Kidney epithelial cell (primary cell): ENCODE measurements at regions not wholly inside any gene's neighbourhood (a gene's known extent, or its start where the extent isn't known, plus 50 kb on each side); places are given as distances from the start of the nearest gene placed in this dataset.

Experiments used
- DNase-seq: peaks from one replicate; pipeline ENCODE4 v3.0.0-alpha.2; 2010; ENCODE audit warnings: low read depth
- H3K27me3 ChIP-seq: 2 replicates; pipeline ENCODE4 v1.6.0; 2011; ENCODE audit warnings: low read length; ENCODE audit not compliant: control insufficient read depth, insufficient read depth
- H3K36me3 ChIP-seq: 2 replicates; pipeline ENCODE4 v1.5.1; 2011; ENCODE audit warnings: low read length; ENCODE audit not compliant: control insufficient read depth, insufficient read depth
- H3K4me3 ChIP-seq: 2 replicates; pipeline ENCODE4 v1.5.1; 2011; ENCODE audit warnings: low read depth, mild to moderate bottlenecking, control low read depth, low read length
- TF ChIP-seq, protein P1 (sequence below): IDR thresholded peaks from 2 replicates; pipeline ENCODE4 v1.5.1; 2011; ENCODE audit warnings: mild to moderate bottlenecking, moderate library complexity, low read length, control low read depth, inconsistent platforms; ENCODE audit not compliant: insufficient read depth, poor library complexity, severe bottlenecking

GRCh38 chr4:12979797-12980196, 504.3 kb downstream of the RAB28 start:
- H3K36me3 ChIP-seq = no peaks in the 10 kb centered on the region
- no peak overlapping the region for H3K4me3 ChIP-seq
- no peaks in the 10 kb centered on the region for H3K27me3 ChIP-seq
- TF ChIP-seq, protein P1, sequence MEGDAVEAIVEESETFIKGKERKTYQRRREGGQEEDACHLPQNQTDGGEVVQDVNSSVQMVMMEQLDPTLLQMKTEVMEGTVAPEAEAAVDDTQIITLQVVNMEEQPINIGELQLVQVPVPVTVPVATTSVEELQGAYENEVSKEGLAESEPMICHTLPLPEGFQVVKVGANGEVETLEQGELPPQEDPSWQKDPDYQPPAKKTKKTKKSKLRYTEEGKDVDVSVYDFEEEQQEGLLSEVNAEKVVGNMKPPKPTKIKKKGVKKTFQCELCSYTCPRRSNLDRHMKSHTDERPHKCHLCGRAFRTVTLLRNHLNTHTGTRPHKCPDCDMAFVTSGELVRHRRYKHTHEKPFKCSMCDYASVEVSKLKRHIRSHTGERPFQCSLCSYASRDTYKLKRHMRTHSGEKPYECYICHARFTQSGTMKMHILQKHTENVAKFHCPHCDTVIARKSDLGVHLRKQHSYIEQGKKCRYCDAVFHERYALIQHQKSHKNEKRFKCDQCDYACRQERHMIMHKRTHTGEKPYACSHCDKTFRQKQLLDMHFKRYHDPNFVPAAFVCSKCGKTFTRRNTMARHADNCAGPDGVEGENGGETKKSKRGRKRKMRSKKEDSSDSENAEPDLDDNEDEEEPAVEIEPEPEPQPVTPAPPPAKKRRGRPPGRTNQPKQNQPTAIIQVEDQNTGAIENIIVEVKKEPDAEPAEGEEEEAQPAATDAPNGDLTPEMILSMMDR = no peak
- no peak for DNase-seq

- no peak for DNase-seq
- no peak overlapping the region for H3K4me3 ChIP-seq
- TF ChIP-seq, protein P1 = no peak
- H3K36me3 ChIP-seq = no peaks in the 10 kb centered on the region
- no peaks in the 10 kb centered on the region for H3K27me3 ChIP-seq
Observed at GRCh38 chr4:12978310-12978709, 505.8 kb downstream of the RAB28 start.

DNA sequence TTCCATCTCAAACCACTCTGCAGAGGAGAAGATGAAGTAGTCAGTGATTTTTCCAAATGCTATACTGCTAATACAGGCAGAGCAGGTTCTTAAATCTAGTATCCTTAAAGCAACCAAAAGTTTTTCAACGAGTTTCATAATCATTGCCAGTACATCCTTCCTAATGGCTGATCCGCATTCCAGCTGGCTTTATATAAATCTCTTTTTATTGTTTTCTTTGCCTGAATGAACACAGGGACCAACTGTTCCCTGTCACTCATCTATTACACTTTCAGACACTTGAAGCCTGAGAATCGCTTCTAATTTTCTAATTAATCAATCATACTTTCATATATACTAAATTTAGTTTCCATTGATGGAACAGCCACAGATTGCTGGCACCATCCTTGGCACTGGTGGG, 508.6 kb downstream of the RAB28 start:
- TF ChIP-seq, protein P1 = no peak
- Histone ChIP-seq H3K27me3 (no peaks in the 10 kb centered on the region), H3K36me3 (no peaks in the 10 kb centered on the region), H3K4me3 (no peak overlapping the region)
- no peak for DNase-seq

DNA sequence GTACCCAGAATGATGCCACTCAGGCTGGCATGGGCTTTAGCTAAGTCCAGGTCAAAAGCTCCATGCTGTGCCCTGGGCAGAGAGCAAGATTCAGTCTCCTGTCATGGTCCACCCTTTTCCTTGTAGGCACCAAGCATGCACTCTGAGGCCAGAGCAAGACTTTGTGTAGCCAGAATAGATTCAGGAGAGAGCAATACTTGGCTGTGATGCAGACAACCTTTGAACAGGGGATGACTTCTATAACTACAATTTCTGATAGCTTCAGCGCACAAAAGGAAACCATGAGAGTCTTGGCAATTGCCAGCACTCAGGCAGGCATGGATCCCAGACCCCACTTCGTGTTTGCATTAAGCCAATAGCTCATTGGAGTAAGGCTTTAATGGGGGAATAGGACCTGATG, 510.6 kb downstream of the RAB28 start:
- Histone ChIP-seq H3K4me3 (no peak overlapping the region), H3K27me3 (no peaks in the 10 kb centered on the region), H3K36me3 (no peaks in the 10 kb centered on the region)
- TF ChIP-seq, protein P1 = no peak
- DNase-seq = no peak

DNA sequence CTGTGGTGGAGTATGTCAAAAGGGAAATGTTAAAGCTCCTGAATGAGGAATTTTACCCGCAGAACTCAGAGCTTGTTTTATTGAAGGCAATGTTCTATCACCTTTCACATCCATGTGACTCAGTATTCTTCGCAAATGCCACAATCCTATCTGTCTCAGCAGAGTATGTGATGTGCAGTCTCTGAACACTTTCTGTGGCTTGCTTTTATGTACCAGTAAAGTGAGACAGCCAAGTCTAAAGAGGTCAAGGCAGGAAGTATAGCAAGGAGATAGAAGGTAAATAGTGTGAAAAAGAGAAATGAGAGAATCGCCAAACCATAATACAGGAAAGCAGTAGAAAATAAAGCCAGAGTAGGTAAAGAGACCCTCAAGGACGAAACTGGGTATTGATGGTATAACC, 515.8 kb downstream of the RAB28 start:
- DNase-seq = no peak
- no peaks in the 10 kb centered on the region for H3K36me3 ChIP-seq
- no peaks in the 10 kb centered on the region for H3K27me3 ChIP-seq
- no peak overlapping the region for H3K4me3 ChIP-seq
- TF ChIP-seq, protein P1 = no peak

DNA sequence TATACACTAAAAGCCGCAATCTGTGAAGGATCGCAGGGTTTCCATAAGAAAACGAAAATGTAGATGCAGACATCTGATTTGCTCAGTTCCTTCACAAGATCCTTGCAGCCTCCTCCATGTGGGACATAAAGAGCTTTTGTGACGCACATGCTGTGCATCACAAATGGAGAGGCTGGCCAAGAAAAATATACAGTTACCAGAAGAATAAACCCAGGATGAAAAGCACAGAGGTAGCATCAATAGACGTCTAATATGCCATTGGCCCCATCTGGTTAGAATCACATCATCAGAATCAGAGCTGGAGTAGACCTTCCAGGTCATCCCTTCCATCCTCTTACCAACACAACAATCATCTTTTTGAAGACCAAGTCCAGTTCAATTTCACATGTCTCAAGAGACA, 517.4 kb downstream of the RAB28 start:
- TF ChIP-seq, protein P1 = no peak
- DNase-seq = no peak
- Histone ChIP-seq H3K27me3 (no peaks in the 10 kb centered on the region), H3K4me3 (no peak overlapping the region), H3K36me3 (no peaks in the 10 kb centered on the region)
